ENCODE measurements at regions not wholly inside any gene's neighbourhood (a gene's known extent, or its start where the extent isn't known, plus 50 kb on each side); places are given as distances from the start of the nearest gene placed in this dataset.
"Not testable (repeated sequence)": the region's sequence is repeated elsewhere in the genome, so short reads cannot be mapped to it uniquely, and the experiment has no call there.

DNA sequence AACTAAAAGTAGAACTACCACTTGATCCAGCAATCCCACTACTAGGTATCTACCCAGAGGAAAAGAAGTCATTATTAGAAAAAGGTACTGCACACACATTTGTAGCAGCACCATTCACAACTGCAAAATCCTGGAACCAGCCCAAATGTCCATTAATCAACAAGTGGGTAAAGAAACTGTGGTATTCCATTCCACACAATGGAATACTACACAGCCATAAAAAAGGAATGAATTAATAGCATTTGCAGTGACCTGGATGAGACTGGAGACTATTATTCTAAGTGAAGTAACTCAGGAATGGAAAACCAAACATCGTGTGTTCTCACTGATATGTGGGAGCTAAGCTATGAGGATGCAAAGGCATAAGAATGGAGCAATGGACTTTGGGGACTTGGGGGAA lies 783.8 kb downstream of the KCNJ2 start:
- DNase-seq = not testable (repeated sequence)

DNA sequence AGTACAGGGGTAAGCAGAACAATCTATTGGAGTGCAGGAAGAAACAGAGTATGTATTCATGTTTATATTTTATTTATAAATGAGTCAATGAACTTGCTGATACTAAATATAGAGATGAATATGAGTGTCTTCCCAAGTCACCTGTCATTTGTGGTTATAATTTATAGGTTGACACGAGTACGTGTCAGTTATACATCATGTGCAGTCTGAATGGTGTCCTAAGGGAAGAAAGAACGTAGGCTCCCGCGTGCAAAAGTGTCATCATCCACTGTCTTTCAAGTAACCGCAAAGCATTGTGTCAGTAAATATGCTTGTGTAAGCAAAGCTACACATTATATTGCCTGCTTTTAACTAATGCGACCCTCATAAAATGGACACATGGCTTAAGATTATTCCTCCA lies 786.1 kb downstream of the KCNJ2 start:
- no peak for DNase-seq

DNA sequence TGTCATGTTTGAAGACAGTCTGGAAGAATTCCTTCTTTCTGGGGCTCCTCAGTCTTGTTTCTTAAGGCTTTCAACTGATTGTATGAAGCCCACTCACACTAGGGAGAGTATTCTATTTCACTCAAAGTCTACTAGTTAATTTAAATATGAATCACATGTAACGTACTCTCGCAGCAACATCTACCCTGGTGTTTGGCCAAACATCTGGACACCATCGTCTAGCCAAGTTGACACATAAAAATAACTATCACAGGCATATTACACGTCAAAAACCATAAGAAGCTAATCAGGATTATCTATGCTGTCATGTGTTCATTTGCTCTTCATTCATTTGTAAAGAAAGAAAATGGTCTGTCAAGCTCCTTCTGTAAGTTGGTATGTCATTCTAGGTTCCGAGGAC lies 787.4 kb downstream of the KCNJ2 start:
- no peak for DNase-seq

DNA sequence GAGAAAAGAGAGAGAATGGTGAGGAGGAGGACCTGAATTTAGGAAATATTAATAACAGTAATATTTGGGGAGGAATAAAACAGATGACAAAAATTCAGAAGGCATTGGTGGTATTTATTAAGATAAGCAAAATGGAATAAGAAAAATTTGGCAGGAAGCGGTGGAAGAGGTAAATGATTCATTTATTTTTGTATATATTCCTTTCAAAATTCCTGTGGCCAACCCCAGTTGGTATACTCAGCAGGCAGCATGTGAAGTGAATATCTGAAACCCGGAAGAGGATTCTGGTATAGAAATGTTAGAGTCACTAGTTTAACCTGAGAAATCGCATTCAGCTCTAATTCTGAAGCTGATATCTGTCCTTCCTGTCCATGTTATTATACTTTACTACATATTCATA lies 792.0 kb downstream of the KCNJ2 start:
- no peak for DNase-seq

DNA sequence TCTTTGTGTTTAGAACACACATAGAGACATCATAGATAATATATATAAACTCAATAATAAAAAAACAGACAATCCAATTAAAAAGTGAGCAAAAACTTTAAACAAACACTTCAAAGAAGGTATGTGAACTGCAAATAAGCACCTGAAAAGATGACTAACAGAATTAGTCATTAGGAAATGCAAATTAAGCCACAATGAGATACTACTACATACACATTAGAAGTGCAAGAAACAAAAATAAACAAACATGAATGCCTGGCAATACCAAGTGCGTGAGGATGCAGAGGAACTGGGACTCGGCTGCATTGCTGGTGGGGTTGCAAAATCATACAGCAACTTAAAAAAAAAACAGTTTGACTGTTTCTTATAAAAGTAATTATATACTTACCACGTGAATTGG lies 799.0 kb downstream of the KCNJ2 start:
- no peak for DNase-seq

DNA sequence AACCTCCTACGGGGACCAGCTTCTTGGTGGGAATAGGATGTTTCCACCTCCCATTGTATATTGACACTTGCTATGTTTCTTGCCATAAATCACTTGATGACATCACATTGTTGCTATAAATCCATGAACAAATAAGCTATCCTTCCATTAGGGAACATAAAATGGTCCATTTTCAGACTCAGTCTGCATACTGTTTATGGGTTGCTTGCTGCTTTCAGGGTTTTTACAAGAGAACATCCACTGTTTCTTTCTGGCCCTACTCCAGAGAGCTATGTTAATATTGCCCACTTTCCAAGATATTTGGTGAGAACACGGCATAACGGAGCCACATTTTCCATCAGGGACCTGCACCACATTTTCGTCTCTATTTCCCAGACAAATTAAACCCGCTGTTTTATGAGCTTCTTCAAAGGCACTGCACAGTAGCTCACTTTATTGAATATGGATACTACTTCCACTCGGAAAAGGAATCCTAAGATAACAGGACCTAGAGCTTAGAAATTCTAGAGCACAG lies 800.2 kb downstream of the KCNJ2 start:
- DNase-seq = no peak

DNA sequence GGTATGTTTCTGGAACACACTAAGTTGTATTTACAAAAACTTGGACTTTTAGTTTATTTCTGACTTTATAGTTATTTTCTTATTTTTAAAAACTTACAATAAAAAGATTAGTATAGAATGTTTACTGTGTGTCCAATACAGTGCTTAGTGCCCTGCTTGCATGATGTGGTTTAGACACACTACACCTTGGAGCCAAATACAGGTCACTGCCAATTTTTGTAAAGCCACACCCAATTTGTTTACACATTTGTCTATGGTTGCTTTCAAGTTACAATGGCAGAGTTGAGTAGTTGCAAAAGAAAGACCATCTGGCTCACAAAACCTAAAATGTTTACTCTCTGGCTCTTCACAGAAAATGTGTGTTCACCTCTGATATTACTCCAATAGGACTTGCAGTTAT lies 807.1 kb downstream of the KCNJ2 start:
- DNase-seq = no peak

DNA sequence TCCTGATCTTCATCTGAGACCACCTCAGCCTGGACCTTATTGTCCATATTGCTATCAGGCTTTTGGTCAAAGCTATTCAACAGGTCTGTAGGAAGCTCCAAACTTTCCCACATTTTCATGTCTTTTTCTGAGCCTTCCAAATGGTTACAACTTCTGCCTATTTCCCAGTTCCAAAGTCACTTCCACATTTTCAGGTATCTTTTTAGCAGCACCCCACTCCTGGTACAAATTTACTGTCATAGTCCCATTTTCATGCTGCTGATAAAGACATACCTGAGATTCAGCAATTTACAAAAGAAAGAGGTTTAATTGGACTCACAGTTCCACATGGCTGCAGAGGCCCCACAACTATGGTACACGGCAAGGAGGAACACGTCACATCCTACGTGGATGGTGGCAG lies 815.5 kb downstream of the KCNJ2 start:
- no peak for DNase-seq

DNA sequence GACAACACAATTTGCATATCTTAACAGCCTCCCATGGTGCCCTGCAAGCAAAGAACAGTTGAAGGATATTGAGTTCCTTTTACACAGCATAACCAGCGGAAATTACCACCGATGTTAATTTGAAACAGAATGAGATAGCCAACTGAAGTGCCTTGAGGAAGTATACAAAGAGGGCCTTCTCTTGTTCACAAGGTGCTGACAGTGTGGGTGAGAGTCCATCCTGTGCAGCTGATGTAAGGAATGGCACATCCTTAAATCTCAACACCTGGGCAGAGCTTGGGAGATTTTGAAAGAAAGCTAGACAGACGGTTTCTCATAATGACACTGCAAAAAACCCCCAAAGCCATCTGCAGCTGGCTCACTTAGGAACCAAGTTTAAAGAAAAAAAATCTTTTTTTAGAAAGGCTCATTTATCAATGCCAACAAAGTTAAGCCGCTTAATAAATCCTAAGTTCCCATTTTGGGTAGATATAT lies 818.6 kb downstream of the KCNJ2 start:
- DNase-seq = no peak

DNA sequence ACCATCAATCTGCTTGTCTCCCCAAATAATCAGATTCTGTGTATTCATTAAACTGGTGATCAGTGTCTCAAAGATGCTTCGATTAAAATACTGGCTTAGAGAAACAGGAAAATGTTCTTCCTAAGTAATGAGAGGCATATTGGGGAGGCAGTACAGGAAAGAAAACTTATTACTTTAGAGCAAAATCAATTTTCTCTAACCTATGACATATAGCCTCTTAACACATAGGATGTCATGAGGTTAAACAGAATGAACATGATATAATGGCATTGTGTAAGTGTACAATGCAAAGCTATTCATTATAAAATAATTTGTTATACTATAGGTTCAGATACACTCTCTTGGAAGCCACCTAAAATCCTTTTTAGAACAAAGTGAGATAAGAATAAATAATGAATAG lies 819.3 kb downstream of the KCNJ2 start:
- no peak for DNase-seq

DNA sequence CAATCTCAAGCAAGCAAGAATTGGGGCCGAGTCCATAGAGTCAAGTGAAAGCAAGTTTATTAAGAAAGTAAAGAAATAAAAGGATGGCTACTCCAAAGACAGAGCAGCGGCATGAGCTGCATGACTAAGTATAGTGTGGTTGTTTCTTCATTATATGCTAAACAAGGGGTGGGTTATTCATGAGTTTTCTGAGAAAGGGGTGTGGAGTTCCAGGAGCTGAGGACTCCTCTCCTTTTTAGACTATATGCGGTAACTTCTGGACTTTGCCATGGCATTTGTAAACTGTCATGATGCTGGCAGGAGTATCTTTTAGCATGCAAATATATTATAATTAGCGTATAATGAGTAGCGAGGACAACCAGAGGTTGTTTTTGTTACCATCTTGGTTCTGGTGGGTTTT lies 819.9 kb downstream of the KCNJ2 start:
- DNase-seq = no peak

DNA sequence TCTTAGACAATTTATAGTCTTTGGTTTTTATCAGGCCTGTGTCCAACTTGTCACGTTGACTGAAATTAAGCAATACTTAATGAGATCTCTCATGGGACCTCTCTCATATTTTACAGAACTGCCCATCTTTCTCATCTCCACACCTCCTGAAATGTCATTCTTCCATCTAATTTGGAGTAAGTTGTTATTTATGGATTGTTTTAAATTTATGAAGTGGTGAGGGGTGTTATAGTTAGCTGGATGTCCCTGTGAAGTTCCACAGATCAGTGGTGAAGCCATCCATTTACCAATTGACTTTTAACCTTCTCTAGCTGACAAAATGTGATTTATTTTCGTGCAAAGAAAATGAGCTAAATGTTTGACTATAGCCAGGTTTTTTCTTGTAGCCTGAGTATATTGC lies 824.9 kb downstream of the KCNJ2 start:
- DNase-seq = no peak

DNA sequence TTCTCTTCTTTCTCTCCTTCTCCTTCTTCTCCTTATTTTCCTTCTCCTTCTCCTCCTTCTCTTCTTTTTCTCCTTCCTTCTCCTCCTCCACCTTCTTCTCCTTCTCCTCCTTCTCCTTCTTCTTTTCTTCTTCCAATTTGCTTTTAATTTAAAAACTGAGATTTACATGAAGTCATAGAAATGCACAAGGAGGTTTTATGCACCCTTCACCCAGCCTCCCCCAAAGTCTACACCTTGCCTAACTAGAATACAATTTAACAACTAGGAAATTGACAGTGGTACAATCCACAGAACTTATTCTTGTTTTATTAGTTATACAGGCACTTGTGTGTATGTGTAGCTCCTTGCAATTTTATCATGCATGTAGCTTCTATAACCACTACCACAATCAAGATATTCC lies 826.7 kb downstream of the KCNJ2 start:
- no peak for DNase-seq

DNA sequence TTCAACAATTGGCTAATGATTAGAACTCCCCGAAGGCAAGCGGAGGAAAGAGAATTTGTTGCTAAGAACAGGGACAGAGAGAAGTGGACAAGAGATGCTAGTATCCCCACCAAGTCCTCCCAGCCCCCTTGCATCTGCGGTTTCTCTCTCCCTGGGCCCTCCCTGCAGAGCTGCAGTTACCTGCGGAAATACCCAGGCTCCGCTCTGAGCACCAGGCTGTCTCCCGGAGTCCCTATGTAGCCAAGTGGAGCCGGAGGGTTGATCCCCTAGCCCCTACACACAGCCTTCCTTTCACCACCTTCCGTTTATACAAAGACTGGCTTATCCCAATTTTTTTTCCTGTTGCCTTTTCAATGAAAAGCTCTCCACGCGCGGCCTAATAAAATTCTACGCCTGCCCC lies 834.4 kb downstream of the KCNJ2 start:
- no peak for DNase-seq

DNA sequence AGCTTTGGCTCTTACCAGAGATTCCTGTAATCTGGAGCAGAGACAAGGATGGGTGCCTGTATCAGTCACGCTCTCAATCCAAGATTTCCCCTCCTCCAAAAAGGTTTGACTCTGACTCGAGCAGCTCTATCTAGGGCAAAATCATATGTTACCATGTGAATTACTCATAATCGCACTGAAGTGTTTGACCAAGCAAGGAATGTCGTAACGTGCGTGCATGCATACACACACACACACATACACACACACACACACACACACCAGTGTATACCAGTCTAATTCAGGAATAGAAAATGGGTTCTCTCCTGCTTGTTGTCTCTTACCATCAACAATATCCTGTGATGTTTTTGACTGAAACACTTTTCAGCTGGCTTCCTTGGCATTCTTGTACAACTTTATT lies 835.1 kb downstream of the KCNJ2 start:
- DNase-seq = no peak

DNA sequence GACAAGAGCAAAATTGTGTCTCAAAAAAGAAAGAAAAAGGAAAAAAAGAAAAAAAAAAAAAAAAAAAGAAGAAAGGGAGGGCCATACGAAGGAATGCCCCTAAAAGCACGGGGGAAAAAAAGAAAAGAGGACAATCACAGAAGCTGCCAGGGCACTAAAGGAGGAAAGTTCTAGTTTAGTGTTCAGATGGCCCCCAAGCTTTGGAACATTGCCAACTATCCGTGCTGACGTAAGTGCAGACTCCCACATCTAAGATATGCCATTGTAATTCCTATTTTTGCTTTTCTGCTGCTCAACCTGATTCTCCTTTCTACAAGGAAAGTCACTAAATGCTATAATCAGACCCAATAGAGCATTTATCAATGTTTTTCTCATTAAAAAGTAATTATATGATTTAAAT lies 842.1 kb downstream of the KCNJ2 start:
- DNase-seq = no peak

DNA sequence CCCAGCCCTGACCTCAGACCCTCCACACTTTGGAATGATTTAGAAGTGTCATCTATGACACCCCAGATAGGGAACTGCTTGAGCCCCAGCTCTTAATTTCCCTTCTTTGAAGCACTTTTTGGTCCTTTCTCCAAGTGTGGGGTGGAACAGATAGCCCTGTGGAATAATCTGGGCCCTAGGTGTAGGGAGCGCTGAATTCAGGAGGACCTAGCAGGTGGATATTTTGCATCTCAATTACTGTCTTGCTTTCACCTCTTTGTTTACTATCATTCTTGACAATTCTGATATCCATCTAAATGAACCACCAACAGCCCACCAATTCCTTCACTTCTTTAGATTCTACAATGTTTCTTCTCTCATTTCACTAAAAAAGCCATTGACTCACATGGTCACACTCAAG lies 850.4 kb downstream of the KCNJ2 start:
- no peak for DNase-seq

DNA sequence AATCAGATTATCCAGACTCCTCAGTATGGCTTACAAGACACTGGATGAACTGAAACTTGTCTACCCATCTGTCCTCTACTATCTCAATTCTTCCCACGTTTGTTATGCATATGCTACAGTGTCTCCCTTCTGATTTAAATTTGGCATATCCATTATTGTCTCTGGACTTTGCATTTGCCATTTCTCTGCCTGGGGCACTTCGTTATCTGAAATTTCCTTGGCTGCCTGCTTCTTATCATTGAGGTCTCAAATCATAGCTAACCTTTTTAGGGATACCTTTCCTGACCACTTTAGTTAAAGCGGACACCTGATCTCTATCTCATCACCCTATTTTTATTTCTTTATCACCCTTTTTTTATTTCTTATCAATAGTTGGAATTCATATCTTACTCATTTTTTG lies 853.4 kb downstream of the KCNJ2 start:
- DNase-seq = no peak

DNA sequence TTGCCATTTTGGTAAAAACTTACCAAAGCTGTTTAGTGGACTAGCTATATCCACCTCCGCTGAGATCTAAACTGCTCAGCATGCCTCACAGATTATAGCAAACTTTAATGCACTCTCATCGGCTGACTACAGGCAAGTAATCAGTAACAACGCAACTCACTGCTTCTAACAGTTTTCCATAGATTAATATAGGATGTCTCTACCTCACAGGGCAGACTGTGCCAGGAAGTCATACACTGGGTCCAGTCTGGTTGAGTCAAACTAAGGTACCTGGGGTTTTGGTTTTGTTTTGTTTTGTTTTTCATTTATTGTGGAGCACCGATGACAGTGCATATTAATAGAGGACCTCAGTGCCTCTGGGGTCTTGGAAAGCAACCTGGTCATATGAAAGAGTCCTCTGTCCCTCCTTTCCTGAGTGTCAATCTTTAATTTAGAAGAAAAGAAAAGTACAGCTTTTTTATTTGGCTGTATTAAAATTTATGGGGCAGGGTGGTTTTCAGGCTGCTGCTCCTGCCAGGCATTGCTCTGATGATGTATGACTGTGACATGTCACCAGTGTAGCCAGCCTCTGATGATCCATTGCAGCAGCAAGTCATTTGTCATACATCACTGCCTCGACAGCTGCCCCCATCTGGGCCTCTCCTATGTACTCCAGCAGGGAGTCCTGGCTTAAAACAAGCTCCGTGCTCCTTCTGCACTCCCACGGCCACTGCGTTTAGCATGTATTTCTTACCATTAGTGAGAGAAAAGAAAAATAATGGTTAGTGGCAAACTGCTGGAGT lies 854.1 kb downstream of the KCNJ2 start:
- no peak for DNase-seq

DNA sequence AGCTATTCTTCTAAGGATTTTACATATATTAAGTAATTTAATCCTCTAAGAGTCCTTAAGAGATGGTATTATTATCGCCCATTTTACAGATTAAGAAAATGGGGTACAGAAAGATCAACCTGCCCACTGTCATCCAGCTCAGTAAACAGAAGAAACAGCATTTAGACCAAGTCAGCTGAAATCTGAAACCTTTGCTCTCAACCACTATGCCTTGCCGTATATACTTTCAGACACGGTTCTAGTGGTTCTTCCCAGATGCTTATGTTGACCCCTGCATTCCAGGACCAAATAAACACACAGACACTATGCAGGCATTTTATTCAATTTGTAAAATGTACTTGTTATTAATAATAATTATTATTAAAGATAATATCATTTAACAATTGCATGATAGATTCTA lies 854.8 kb downstream of the KCNJ2 start:
- DNase-seq = no peak

DNA sequence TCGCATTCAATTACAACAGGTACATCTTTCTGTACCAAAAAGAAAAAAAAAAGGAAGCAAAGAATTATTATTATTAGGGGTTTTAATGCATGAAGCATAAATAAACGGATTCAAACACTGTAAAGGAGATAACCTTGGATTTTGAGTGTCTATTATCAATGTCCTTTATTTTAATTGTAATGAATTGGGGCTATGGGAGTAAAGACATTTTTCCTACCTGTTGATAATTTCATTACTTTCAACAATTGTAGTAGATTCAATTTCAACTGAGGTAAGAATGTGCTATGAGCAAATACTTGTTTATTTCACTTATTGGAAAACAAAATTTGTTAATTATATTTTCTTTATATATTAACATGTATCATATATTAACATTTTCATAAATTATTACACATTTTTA lies 855.6 kb downstream of the KCNJ2 start:
- DNase-seq = no peak

DNA sequence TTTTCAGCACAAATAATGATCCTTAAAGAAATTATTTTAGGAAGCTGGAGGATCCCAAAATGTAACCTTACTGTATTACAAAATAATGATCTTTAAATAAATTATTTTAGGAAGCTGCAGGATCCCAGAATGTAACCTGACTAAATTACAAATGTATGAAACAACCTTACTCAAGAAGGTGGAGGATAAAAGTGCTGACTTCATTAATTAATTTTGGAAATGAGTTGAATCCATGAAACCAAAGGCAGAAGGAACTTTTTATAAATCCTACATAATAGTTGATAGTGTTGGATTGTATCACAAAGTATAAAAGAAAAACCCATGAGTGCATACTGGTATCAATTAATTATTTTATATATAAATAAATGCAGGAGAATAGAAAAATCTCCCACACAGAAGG lies 859.9 kb downstream of the KCNJ2 start:
- DNase-seq = no peak

DNA sequence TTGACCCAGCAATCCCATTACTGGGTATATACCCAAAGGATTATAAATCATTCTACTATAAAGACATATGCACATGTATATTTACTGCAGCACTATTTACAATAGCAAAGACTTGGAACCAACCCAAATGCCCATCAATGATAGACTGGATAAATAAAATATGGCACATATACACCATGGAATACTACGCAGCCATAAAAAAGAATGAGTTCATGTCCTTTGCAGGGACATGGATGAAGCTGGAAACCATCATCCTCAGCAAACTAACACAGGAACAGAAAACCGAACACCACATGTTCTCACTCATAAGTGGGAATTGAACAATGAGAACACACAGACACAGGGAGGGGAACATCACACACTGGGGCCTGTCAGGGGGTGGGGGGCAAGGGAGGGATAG lies 862.0 kb downstream of the KCNJ2 start:
- not testable (repeated sequence) for DNase-seq

DNA sequence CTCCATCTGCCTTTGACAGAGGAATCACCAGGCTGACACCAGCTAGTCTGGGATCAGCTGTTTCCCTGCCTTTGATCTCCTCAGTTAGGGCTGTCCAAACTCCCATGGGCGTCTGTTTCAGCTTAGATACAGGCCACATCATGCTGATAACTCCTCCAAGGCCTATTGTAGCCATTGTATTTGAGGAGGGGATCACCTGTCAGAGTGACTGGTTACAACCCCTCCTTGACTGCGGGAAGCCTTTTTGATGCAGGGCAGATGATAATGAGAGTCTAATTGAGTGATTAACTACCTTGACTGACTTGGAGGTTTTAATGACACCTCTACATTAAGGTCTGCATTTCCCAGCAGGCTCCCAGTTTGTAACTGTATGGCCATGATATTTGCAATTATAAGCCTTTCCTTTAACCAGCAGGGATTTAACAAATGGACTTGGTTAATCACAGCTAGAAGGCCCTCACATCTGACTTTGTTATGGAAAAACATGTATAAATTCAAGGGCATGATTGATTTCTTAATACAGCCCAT lies 863.5 kb downstream of the KCNJ2 start:
- no peak for DNase-seq

DNA sequence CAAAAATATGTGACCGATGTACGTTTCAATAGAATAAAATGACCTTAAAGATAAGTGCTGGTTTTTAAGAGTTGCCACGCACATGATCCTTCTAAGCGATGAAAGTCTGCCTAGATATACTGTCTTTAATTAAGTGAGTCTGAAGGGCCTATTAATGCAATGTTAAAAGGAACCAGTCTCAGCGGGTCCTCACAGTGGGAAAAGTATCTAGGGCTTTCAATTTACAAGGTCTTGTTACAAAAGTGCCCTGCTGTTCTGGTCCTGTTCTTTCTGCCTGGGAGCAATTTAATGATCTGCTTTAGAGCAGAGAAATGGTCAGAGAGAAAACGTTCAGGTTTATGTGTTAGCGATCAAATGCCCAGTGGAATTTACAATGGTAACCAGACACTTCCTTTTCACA lies 864.0 kb downstream of the KCNJ2 start:
- DNase-seq = no peak

Measured in C1 segment of cervical spinal cord (tissue), 14 donors.